ENCODE measurements at regions not wholly inside any gene's neighbourhood (a gene's known extent, or its start where the extent isn't known, plus 50 kb on each side); places are given as distances from the start of the nearest gene placed in this dataset.

GRCh38 chr9:7561527-7562080, 238.0 kb downstream of the DMAC1 start:
- Histone ChIP-seq H3K36me3 (ENCODE audit: control insufficient read depth in 2 of 2, insufficient read depth in 1 of 2, low read length in 2 of 2) (no peaks in the 10 kb centered on the region), H3K9me3 (ENCODE audit: control insufficient read depth, insufficient read depth, low read depth, low read length) (no peaks in the 10 kb centered on the region), H3K27ac (ENCODE audit: extremely low read depth, low read depth, low read length) (no peak overlapping the region), H3K4me1 (ENCODE audit: control insufficient read depth, insufficient read depth, low read length) (no peaks in the 10 kb centered on the region), H3K4me3 (ENCODE audit: low read depth, low read length) (no peak overlapping the region)
- ChIA-PET CTCF (no interaction called here), POLR2A (no interaction called here)
- no peak for TF ChIP-seq ZNF274 (IDR thresholded peaks at IDR 0.05; ENCODE audit: low read length)
- no peak for TF ChIP-seq ZNF274 (tag by site-specific recombination; IDR thresholded peaks at IDR 0.05; ENCODE audit: borderline replicate concordance)
- no peak for TF ChIP-seq ZBTB7A (tag by site-specific recombination; IDR thresholded peaks at IDR 0.05; ENCODE audit: low read depth)
- no peak for TF ChIP-seq ZNF654 (tag by site-specific recombination; IDR thresholded peaks at IDR 0.05; ENCODE audit: low read depth)
- no peak for TF ChIP-seq ZNF24 (tag by site-specific recombination; IDR thresholded peaks at IDR 0.05)

DNA sequence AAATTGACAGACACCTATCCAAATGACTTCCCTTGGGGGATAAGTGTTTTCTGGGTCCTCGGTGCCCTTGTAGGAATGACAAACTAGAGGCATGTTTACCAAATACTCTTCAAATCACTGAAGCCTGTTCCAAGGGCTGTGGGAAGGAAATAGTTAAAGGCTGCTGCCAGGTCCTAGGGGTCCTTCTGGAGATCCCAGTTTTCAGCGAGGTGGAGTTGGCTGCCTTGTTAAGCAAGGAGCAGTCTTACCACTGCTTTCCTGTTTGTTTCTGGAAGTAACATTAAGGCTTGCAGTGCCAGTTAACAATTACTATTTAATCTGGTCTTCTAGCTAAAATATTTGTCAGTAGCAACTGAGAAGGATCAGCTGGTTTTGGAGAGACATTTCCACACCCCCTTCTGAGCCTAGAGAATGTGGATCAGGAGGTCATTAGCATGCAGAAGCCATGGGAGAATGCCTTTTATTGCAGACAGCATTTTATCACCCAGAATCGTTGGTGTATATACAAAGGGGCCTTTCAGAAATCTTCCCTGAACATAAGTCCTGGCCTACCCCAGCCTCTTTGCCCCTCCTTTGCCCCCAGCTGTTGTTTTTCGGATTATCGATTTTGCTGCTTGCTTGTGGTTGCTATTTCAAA, 238.8 kb downstream of the DMAC1 start:
- H3K9me3 ChIP-seq (ENCODE audit: control insufficient read depth, insufficient read depth, low read depth, low read length) = no peaks in the 10 kb centered on the region
- no peaks in the 10 kb centered on the region for H3K4me1 ChIP-seq (ENCODE audit: control insufficient read depth, insufficient read depth, low read length)
- POLR2A ChIA-PET = no interaction called here
- H3K36me3 ChIP-seq (ENCODE audit: control insufficient read depth in 2 of 2, insufficient read depth in 1 of 2, low read length in 2 of 2) = no peaks in the 10 kb centered on the region
- H3K4me3 ChIP-seq (ENCODE audit: low read depth, low read length) = no peak overlapping the region
- CTCF ChIA-PET = no interaction called here
- no peak overlapping the region for H3K27ac ChIP-seq (ENCODE audit: extremely low read depth, low read depth, low read length)
- no peak for TF ChIP-seq ZNF488 (tag by site-specific recombination; IDR thresholded peaks at IDR 0.05)
- TF ChIP-seq ZNF394 (tag by site-specific recombination; IDR thresholded peaks at IDR 0.05; ENCODE audit: borderline replicate concordance) = no peak
- TF ChIP-seq ZNF398 (tag by site-specific recombination; IDR thresholded peaks at IDR 0.05) = no peak
- TF ChIP-seq ZNF341 (tag by site-specific recombination; IDR thresholded peaks at IDR 0.05; ENCODE audit: low read depth) = no peak
- TF ChIP-seq ZNF214 (tag by site-specific recombination; IDR thresholded peaks at IDR 0.05; ENCODE audit: borderline replicate concordance) = no peak
- TF ChIP-seq ZNF19 (tag by site-specific recombination; IDR thresholded peaks at IDR 0.05; ENCODE audit: low read depth) = no peak
- no peak for TF ChIP-seq PRDM10 (tag by site-specific recombination; IDR thresholded peaks at IDR 0.05)
- no peak for TF ChIP-seq ZNF416 (tag by site-specific recombination; IDR thresholded peaks at IDR 0.05)
- TF ChIP-seq ZNF221 (tag by site-specific recombination; IDR thresholded peaks at IDR 0.05; ENCODE audit: borderline replicate concordance) = no peak
- TF ChIP-seq ZNF2 (tag by site-specific recombination; IDR thresholded peaks at IDR 0.05) = no peak
- no peak for TF ChIP-seq HOXC10 (CRISPR knock-in tag; IDR thresholded peaks at IDR 0.05)
- TF ChIP-seq ZNF324 (tag by site-specific recombination; IDR thresholded peaks at IDR 0.05) = no peak
- no peak for TF ChIP-seq ZNF362 (tag by site-specific recombination; IDR thresholded peaks at IDR 0.05)
- no peak for TF ChIP-seq ZNF514 (tag by site-specific recombination; IDR thresholded peaks at IDR 0.05)
- no peak for TF ChIP-seq KLF1 (tag by site-specific recombination; IDR thresholded peaks at IDR 0.05)
- TF ChIP-seq ELK4 (IDR thresholded peaks at IDR 0.05; ENCODE audit: borderline replicate concordance, low read depth, low read length) = no peak
- TF ChIP-seq ZNF513 (tag by site-specific recombination; IDR thresholded peaks at IDR 0.05) = no peak

Measured in HEK293 (cell line).